ENCODE measurements at regions not wholly inside any gene's neighbourhood (a gene's known extent, or its start where the extent isn't known, plus 50 kb on each side); places are given as distances from the start of the nearest gene placed in this dataset.

GRCh38 chr4:162360369-162361149 is 196.8 kb upstream of the FSTL5 start:
- no peak for TF ChIP-seq CTCF (IDR thresholded peaks at IDR 0.05)
- TF ChIP-seq POLR2A (IDR thresholded peaks at IDR 0.05), result no peak
